NB4 (cell line): ENCODE measurements at regions not wholly inside any gene's neighbourhood (a gene's known extent, or its start where the extent isn't known, plus 50 kb on each side); places are given as distances from the start of the nearest gene placed in this dataset.

Source experiments
- CTCF ChIP-seq: IDR thresholded peaks from one replicate; pipeline ENCODE4 v1.5.1; 2012; ENCODE audit warnings: low read depth, low read length
- MAX ChIP-seq: IDR thresholded peaks from 2 replicates; pipeline ENCODE4 v1.6.1; 2011; ENCODE audit warnings: low read depth, low read length
- POLR2A ChIP-seq: IDR thresholded peaks from 2 replicates; pipeline ENCODE4 v1.6.1; 2011; ENCODE audit warnings: mild to moderate bottlenecking; ENCODE audit not compliant: insufficient read length; ENCODE audit errors: extremely low read depth

GRCh38 chr3:154720921-154721320 lies 290.9 kb upstream of the GPR149 start:
- TF ChIP-seq CTCF (no peak), POLR2A (no peak), MAX (no peak)
